GM18858 (cell line): ENCODE measurements at regions not wholly inside any gene's neighbourhood (a gene's known extent, or its start where the extent isn't known, plus 50 kb on each side); places are given as distances from the start of the nearest gene placed in this dataset.
"Not testable (repeated sequence)": the region's sequence is repeated elsewhere in the genome, so short reads cannot be mapped to it uniquely, and the experiment has no call there.

Experiments used
- ATAC-seq: cut with Tn5 transposase; IDR thresholded peaks from one replicate; pipeline ENCODE4 v1.9.1; 2021; ENCODE audit not compliant: unreplicated experiment

GRCh38 chr16:60073376-60073775 is 1339.3 kb upstream of the GOT2 start:
- no peak for ATAC-seq

- ATAC-seq, result no peak
Observed at GRCh38 chr16:60064026-60064425, 1329.9 kb upstream of the GOT2 start.

GRCh38 chr16:60061396-60061795 is 1327.3 kb upstream of the GOT2 start:
- ATAC-seq, result no peak

GRCh38 chr16:60060731-60061130 is 1326.6 kb upstream of the GOT2 start:
- no peak for ATAC-seq

GRCh38 chr16:60059141-60059540 is 1325.0 kb upstream of the GOT2 start:
- ATAC-seq, result no peak

- no peak for ATAC-seq
Observed at GRCh38 chr16:60041671-60042070, 1307.6 kb upstream of the GOT2 start.

GRCh38 chr16:60031740-60032139 is 1297.6 kb upstream of the GOT2 start:
- ATAC-seq, result no peak

- no peak for ATAC-seq
Observed at GRCh38 chr16:60027351-60027750, 1293.2 kb upstream of the GOT2 start.

GRCh38 chr16:60013076-60013475 is 1279.0 kb upstream of the GOT2 start:
- ATAC-seq, result no peak

GRCh38 chr16:60001523-60001922 is 1267.4 kb upstream of the GOT2 start:
- ATAC-seq, result no peak

- ATAC-seq, result no peak
Observed at GRCh38 chr16:59997706-59998105, 1263.6 kb upstream of the GOT2 start.

GRCh38 chr16:59993101-59993500 is 1259.0 kb upstream of the GOT2 start:
- no peak for ATAC-seq

GRCh38 chr16:59991171-59991570 is 1257.1 kb upstream of the GOT2 start:
- no peak for ATAC-seq

- no peak for ATAC-seq
Observed at GRCh38 chr16:59988591-59988990, 1254.5 kb upstream of the GOT2 start.

GRCh38 chr16:59975953-59976352 is 1241.8 kb upstream of the GOT2 start:
- no peak for ATAC-seq

- no peak for ATAC-seq
Observed at GRCh38 chr16:59973966-59974365, 1239.8 kb upstream of the GOT2 start.

- no peak for ATAC-seq
Observed at GRCh38 chr16:59971264-59971663, 1237.1 kb upstream of the GOT2 start.

- ATAC-seq, result no peak
Observed at GRCh38 chr16:59964232-59964924, 1230.3 kb upstream of the GOT2 start.

- ATAC-seq, result no peak
Observed at GRCh38 chr16:59959311-59959710, 1225.2 kb upstream of the GOT2 start.

- ATAC-seq, result no peak
Observed at GRCh38 chr16:59950431-59950830, 1216.3 kb upstream of the GOT2 start.

- ATAC-seq, result not testable (repeated sequence)
Observed at GRCh38 chr16:59944041-59944440, 1209.9 kb upstream of the GOT2 start.

- no peak for ATAC-seq
Observed at GRCh38 chr16:59941594-59941993, 1207.5 kb upstream of the GOT2 start.

GRCh38 chr16:59920054-59920453 is 1185.9 kb upstream of the GOT2 start:
- no peak for ATAC-seq
